Gastroesophageal sphincter (tissue), 4 donors: ENCODE measurements at regions not wholly inside any gene's neighbourhood (a gene's known extent, or its start where the extent isn't known, plus 50 kb on each side); places are given as distances from the start of the nearest gene placed in this dataset.

ENCODE experiments used
- ATAC-seq: fragments of 150-250 bp; one replicate; pipeline ENCODE4 v1.9.1; 2016; ENCODE audit warnings: mild to moderate bottlenecking, moderate library complexity
- H3K27ac ChIP-seq, 4 donors: fragments of 200-600 bp; sonication (generic) in 3 of 4; 1 replicate in 3 of 4; 2 replicates in 1 of 4; pipeline ENCODE4 v1.5.1; 2016 to 2019
- H3K27me3 ChIP-seq: fragments of 200-600 bp; sonication (generic); one replicate; pipeline ENCODE4 v1.5.1; 2019
- H3K36me3 ChIP-seq, 2 donors: fragments of 200-600 bp; sonication (generic); one replicate each; pipeline ENCODE4 v1.5.1; 2019; ENCODE audit warnings: control low read depth in 1 of 2
- H3K4me1 ChIP-seq, 3 donors: fragments of 200-600 bp; sonication (generic); 1 replicate in 2 of 3; 2 replicates in 1 of 3; pipeline ENCODE4 v1.5.1; 2016 to 2019; ENCODE audit warnings: control low read depth in 2 of 3
- H3K4me3 ChIP-seq, 2 donors: fragments of 200-600 bp; sonication (generic); one replicate each; pipeline ENCODE4 v1.5.1; 2019; ENCODE audit warnings: mild to moderate bottlenecking in 1 of 2, moderate library complexity in 1 of 2
- H3K9me3 ChIP-seq, 3 donors: fragments of 200-600 bp; sonication (generic); one replicate each; pipeline ENCODE4 v1.5.1; 2017 to 2019; ENCODE audit warnings: control low read depth in 2 of 3
- CTCF ChIP-seq, 4 experiments: fragments of 200-600 bp in 2 of 4; fragments of 450-650 bp in 2 of 4; sonication (generic) in 1 of 4; IDR thresholded peaks; one replicate each; pipeline ENCODE4 v1.5.1; 2017 to 2019; ENCODE audit warnings: antibody characterized with exemption in 4 of 4, mild to moderate bottlenecking in 2 of 4, moderate library complexity in 2 of 4
- EP300 ChIP-seq: sonication (generic); formaldehyde crosslinking; IDR thresholded peaks from one replicate; pipeline ENCODE4 v1.6.1; 2017; ENCODE audit warnings: antibody characterized with exemption, mild to moderate bottlenecking
- POLR2A ChIP-seq, 2 donors: fragments of 450-650 bp; IDR thresholded peaks; one replicate each; pipeline ENCODE4 v1.6.1; 2017; ENCODE audit warnings: antibody characterized with exemption in 2 of 2, mild to moderate bottlenecking in 2 of 2, moderate library complexity in 1 of 2
- POLR2AphosphoS5 ChIP-seq: sonication (generic); formaldehyde crosslinking; IDR thresholded peaks from one replicate; pipeline ENCODE4 v1.6.1; 2017; ENCODE audit warnings: antibody characterized with exemption
- WGBS, 2 donors: methylation state at CpG; one replicate each; pipeline ENCODE4 v1.1.5; 2018; ENCODE audit warnings: low coverage in 1 of 2; 5-methylcytosine and 5-hydroxymethylcytosine counted together

GRCh38 chr5:171528036-171528435, 108.6 kb downstream of the FGF18 start:
- no peaks in the 10 kb centered on the region for H3K36me3 ChIP-seq
- no peak for TF ChIP-seq POLR2AphosphoS5
- H3K27ac ChIP-seq: no peak overlapping the region
- H3K27me3 ChIP-seq: no peaks in the 10 kb centered on the region
- no peak overlapping the region for H3K4me3 ChIP-seq
- WGBS, 2 donors: 69% methylated on average over 4 of the region's 9 CpGs; no CpG with 5 or more reads in 1 of the 2 donors
- peaks cover 0 to 16% (median 9%) of the 10 kb centered on the region in 3 donors for H3K4me1 ChIP-seq
- no peak for ATAC-seq
- H3K9me3 ChIP-seq: no peaks in the 10 kb centered on the region

GRCh38 chr5:171528865-171529614, 109.6 kb downstream of the FGF18 start:
- no peak overlapping the region for H3K27ac ChIP-seq
- H3K36me3 ChIP-seq: no peaks in the 10 kb centered on the region
- peaks cover 0 to 13% (median 9%) of the 10 kb centered on the region in 3 donors for H3K4me1 ChIP-seq
- H3K9me3 ChIP-seq: no peaks in the 10 kb centered on the region
- TF ChIP-seq CTCF (IDR thresholded peaks at IDR 0.05): no peak
- TF ChIP-seq EP300: no peak
- no peak for TF ChIP-seq POLR2A (IDR thresholded peaks at IDR 0.05)
- no peak for TF ChIP-seq POLR2AphosphoS5
- 61 to 72% methylated on average over 5 to 8 of the region's 19 CpGs for whole genome bisulfite sequencing, 2 donors
- no peak overlapping the region for H3K4me3 ChIP-seq
- no peaks in the 10 kb centered on the region for H3K27me3 ChIP-seq
- ATAC-seq: no peak

GRCh38 chr5:171531638-171532037, 112.2 kb downstream of the FGF18 start:
- Histone ChIP-seq H3K4me3 (no peak overlapping the region), H3K27me3 (no peaks in the 10 kb centered on the region), H3K27ac (no peak overlapping the region), H3K9me3 (no peaks in the 10 kb centered on the region), H3K4me1 (no peaks in the 10 kb centered on the region), H3K36me3 (no peaks in the 10 kb centered on the region)
- TF ChIP-seq POLR2AphosphoS5 (no peak), POLR2A (IDR thresholded peaks at IDR 0.05) (no peak), EP300 (no peak), CTCF (IDR thresholded peaks at IDR 0.05) (no peak)
- ATAC-seq: no peak
- 50 to 51% methylated on average over 3 of the region's 3 CpGs for WGBS, 2 donors

GRCh38 chr5:171533153-171533552, 113.7 kb downstream of the FGF18 start:
- Histone ChIP-seq H3K9me3 (no peaks in the 10 kb centered on the region), H3K4me1 (no peaks in the 10 kb centered on the region), H3K4me3 (no peak overlapping the region), H3K27me3 (no peaks in the 10 kb centered on the region), H3K27ac (no peak overlapping the region), H3K36me3 (no peaks in the 10 kb centered on the region)
- ATAC-seq: no peak
- TF ChIP-seq EP300: no peak
- no peak for TF ChIP-seq CTCF (IDR thresholded peaks at IDR 0.05)
- TF ChIP-seq POLR2A (IDR thresholded peaks at IDR 0.05): no peak
- no peak for TF ChIP-seq POLR2AphosphoS5
- WGBS, 2 donors: 99 to 100% methylated on average over 4 of the region's 4 CpGs

GRCh38 chr5:171534043-171534895, 114.8 kb downstream of the FGF18 start:
- ATAC-seq: no peak
- no peak overlapping the region for H3K4me3 ChIP-seq
- no peak overlapping the region for H3K27ac ChIP-seq
- no peaks in the 10 kb centered on the region for H3K4me1 ChIP-seq
- no peaks in the 10 kb centered on the region for H3K9me3 ChIP-seq
- H3K27me3 ChIP-seq: peaks cover 1% of the 10 kb centered on the region
- WGBS, 2 donors: 72 to 84% methylated on average over 6 to 12 of the region's 13 CpGs
- no peaks in the 10 kb centered on the region for H3K36me3 ChIP-seq
- TF ChIP-seq EP300: no peak
- TF ChIP-seq POLR2A (IDR thresholded peaks at IDR 0.05): no peak
- TF ChIP-seq POLR2AphosphoS5: no peak
- no peak for TF ChIP-seq CTCF (IDR thresholded peaks at IDR 0.05)
